Lower lobe of right lung (tissue), 2 donors: ENCODE measurements at regions not wholly inside any gene's neighbourhood (a gene's known extent, or its start where the extent isn't known, plus 50 kb on each side); places are given as distances from the start of the nearest gene placed in this dataset.

Experiments used
- ATAC-seq, 2 donors: fragments of 200-7000 bp; cut with Tn5 transposase; one replicate each; pipeline ENCODE4 v1.9.1; 2020 to 2022; ENCODE audit warnings: mild to moderate bottlenecking in 2 of 2, moderate library complexity in 2 of 2
- DNase-seq: peaks from one replicate; pipeline ENCODE4 v3.0.0-alpha.2; 2020
- H3K27ac ChIP-seq: fragments of 200-600 bp; one replicate; pipeline ENCODE4 v1.8.0; 2022
- H3K27me3 ChIP-seq: fragments of 200-600 bp; one replicate; pipeline ENCODE4 v1.8.0; 2022; ENCODE audit warnings: low read depth
- H3K36me3 ChIP-seq: fragments of 200-600 bp; one replicate; pipeline ENCODE4 v1.8.0; 2022; ENCODE audit warnings: mild to moderate bottlenecking
- H3K4me1 ChIP-seq: fragments of 200-600 bp; one replicate; pipeline ENCODE4 v1.8.0; 2022
- H3K4me3 ChIP-seq: fragments of 200-600 bp; one replicate; pipeline ENCODE4 v1.8.0; 2022; ENCODE audit warnings: mild to moderate bottlenecking
- H3K9me3 ChIP-seq: fragments of 200-600 bp; one replicate; pipeline ENCODE4 v1.8.0; 2022
- intact Hi-C: fragments of 100-400 bp; cut with DNase I; formaldehyde crosslinking; loops from one replicate; pipeline ENCODE4 v1.11.0; 2022
- TF ChIP-seq, protein P1 (sequence below): fragments of 200-600 bp; IDR thresholded peaks from one replicate; pipeline ENCODE4 v1.8.0; 2022; ENCODE audit warnings: antibody characterized with exemption, mild to moderate bottlenecking
- donor health status: DM: no; HTN: yes; CAD: no; lungs with severe emphysema.

DNA sequence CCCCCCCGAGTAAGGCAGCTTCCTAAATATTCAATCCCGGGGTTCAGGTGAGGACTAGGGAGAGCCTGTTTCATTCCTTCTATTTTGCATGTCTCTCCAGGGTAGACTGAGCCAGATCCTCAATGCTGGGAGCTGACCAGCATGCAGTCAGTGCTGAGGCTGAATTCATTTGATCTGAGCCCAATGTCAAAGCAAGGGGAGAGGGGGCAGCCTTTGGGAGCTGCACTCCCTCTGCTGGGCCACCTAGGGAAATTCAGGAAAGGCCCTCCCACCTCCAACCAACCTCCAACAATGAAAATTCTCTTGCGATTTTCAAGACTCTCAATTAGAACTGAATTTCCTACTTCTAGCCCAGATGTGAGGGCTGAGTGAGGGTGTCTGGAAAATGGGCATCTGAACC is 371.2 kb downstream of the NPHP4 start:
- H3K9me3 ChIP-seq, result no peaks in the 10 kb centered on the region
- H3K27ac ChIP-seq, result no peak overlapping the region
- DNase-seq (no peak), ATAC-seq (peak; percentile 11 to 45)
- H3K4me3 ChIP-seq, result no peak overlapping the region
- peaks cover 8% of the 10 kb centered on the region for H3K27me3 ChIP-seq
- TF ChIP-seq, protein P1, sequence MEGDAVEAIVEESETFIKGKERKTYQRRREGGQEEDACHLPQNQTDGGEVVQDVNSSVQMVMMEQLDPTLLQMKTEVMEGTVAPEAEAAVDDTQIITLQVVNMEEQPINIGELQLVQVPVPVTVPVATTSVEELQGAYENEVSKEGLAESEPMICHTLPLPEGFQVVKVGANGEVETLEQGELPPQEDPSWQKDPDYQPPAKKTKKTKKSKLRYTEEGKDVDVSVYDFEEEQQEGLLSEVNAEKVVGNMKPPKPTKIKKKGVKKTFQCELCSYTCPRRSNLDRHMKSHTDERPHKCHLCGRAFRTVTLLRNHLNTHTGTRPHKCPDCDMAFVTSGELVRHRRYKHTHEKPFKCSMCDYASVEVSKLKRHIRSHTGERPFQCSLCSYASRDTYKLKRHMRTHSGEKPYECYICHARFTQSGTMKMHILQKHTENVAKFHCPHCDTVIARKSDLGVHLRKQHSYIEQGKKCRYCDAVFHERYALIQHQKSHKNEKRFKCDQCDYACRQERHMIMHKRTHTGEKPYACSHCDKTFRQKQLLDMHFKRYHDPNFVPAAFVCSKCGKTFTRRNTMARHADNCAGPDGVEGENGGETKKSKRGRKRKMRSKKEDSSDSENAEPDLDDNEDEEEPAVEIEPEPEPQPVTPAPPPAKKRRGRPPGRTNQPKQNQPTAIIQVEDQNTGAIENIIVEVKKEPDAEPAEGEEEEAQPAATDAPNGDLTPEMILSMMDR, result peak; percentile 38
- no peaks in the 10 kb centered on the region for H3K36me3 ChIP-seq
- H3K4me1 ChIP-seq, result no peaks in the 10 kb centered on the region
- intact Hi-C loops, result no loop called here

DNA sequence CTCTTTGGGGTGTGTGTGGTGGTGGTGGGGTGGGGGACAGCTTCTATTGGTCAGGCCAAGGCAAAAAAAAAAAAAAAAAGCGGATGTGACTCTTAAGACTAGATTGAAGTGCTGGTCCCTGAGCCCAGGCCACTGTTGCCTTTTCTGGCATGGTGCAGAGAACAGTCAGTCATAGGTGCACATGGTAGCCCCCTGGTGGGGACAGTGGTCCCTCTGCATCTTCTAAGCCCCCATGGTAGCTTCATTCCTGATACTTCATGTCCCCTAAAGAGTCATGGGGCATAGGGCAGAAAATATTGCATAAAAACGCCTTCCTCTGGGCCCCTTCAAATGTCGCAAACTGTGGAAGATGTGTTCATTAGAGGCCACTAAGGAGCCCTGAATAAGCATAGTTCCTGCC is 371.8 kb downstream of the NPHP4 start:
- intact Hi-C loops, result no loop called here
- no peaks in the 10 kb centered on the region for H3K4me1 ChIP-seq
- TF ChIP-seq, protein P1, result no peak
- H3K36me3 ChIP-seq, result no peaks in the 10 kb centered on the region
- H3K4me3 ChIP-seq, result no peak overlapping the region
- ATAC-seq (no peak), DNase-seq (no peak)
- peaks cover 8% of the 10 kb centered on the region for H3K27me3 ChIP-seq
- H3K9me3 ChIP-seq, result no peaks in the 10 kb centered on the region
- no peak overlapping the region for H3K27ac ChIP-seq

DNA sequence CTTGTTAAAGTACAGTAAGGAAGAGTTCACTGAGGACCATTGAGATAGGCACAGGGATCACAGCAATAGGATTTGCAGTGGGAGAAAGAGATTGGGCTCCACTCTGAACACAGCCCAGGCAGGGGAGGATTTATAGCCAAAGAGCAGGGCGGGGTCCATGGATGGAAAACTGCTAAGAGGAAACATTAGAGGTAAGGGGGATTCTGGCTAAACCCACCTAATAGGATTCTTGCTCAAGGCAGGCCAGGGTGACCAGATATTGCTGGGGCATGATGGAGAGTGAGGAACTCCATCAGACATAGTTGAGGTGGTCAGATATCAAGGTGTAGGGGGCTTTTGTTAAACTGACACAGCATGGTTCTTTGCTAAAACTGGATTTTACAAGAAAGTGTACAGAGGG is 372.8 kb downstream of the NPHP4 start:
- Histone ChIP-seq H3K4me1 (no peaks in the 10 kb centered on the region), H3K36me3 (no peaks in the 10 kb centered on the region), H3K27me3 (peaks cover 8% of the 10 kb centered on the region), H3K4me3 (no peak overlapping the region), H3K9me3 (no peaks in the 10 kb centered on the region), H3K27ac (no peak overlapping the region)
- DNase-seq, result no peak
- intact Hi-C loops, result no loop called here
- ATAC-seq, result no peak
- TF ChIP-seq, protein P1, result no peak

DNA sequence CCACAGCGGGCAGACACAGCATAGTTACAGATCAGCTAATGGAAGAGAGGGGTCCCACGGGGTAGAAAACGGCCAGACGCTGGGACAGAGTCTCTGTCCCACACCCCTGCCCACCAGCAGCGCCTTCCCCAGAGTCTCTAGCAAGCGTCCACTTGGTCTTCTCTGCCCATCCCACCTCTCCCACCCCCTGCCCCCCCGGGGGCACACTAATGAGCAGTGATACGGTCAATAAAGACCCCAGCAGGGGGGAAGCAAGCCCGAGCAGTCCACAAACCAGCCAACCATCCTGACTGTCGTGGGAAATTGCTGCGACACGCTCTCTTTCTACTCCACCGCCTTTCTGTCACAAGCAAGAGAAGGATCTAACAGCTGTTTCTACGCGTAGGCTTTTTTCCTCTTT is 374.7 kb downstream of the NPHP4 start:
- DNase-seq, result no peak
- TF ChIP-seq, protein P1, result no peak
- Histone ChIP-seq H3K36me3 (no peaks in the 10 kb centered on the region), H3K27ac (no peak overlapping the region), H3K27me3 (peaks cover 9% of the 10 kb centered on the region), H3K4me1 (no peaks in the 10 kb centered on the region), H3K4me3 (no peak overlapping the region), H3K9me3 (no peaks in the 10 kb centered on the region)
- intact Hi-C loops, result no loop called here
- no peak for ATAC-seq

DNA sequence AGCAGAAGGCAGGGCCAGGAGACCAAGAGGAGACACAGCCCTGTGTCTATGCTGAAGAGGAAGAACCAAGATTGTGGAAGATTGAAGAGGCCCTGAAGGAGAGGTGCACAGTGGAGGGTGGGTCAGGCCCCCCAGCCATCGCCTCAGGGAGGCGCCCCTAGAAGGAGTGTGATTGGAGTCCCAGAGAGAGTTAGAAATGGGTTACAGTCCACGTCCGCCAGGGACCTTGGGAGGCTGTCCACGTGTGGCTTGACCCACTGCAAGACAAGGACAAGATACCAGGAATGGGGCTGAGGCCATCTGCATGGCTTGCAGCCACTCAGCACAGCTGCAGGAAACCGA is 375.1 kb downstream of the NPHP4 start:
- Histone ChIP-seq H3K9me3 (no peaks in the 10 kb centered on the region), H3K27ac (no peak overlapping the region), H3K36me3 (no peaks in the 10 kb centered on the region), H3K4me1 (no peaks in the 10 kb centered on the region), H3K27me3 (peaks cover 9% of the 10 kb centered on the region), H3K4me3 (no peak overlapping the region)
- TF ChIP-seq, protein P1, result no peak
- no peak for ATAC-seq
- DNase-seq, result no peak
- intact Hi-C loops, result no loop called here
